Ammon's horn (tissue), 1 donor: ENCODE measurements at regions not wholly inside any gene's neighbourhood (a gene's known extent, or its start where the extent isn't known, plus 50 kb on each side); places are given as distances from the start of the nearest gene placed in this dataset.
"Not testable (repeated sequence)": the region's sequence is repeated elsewhere in the genome, so short reads cannot be mapped to it uniquely, and the experiment has no call there.

ENCODE experiments used
- DNase-seq: peaks from one replicate; pipeline ENCODE4 v3.0.0-alpha.2; 2016; ENCODE audit warnings: low spot score

GRCh38 chr12:67039995-67040860 is 228.9 kb upstream of the CAND1 start:
- no peak for DNase-seq

GRCh38 chr12:67040861-67041137 is 228.4 kb upstream of the CAND1 start:
- DNase-seq, result no peak

GRCh38 chr12:67042697-67043131 is 226.4 kb upstream of the CAND1 start:
- DNase-seq, result no peak

- DNase-seq, result no peak
These were observed 225.4 kb upstream of the CAND1 start for GRCh38 chr12:67043771-67044170.

GRCh38 chr12:67045650-67046049 is 223.5 kb upstream of the CAND1 start:
- DNase-seq, result no peak

- no peak for DNase-seq
These were observed 223.1 kb upstream of the CAND1 start for GRCh38 chr12:67046062-67046461.

GRCh38 chr12:67047634-67048033 is 221.5 kb upstream of the CAND1 start:
- no peak for DNase-seq

- DNase-seq, result no peak
These were observed 220.8 kb upstream of the CAND1 start for GRCh38 chr12:67048371-67048770.

GRCh38 chr12:67049199-67049598 is 220.0 kb upstream of the CAND1 start:
- DNase-seq, result not testable (repeated sequence)

GRCh38 chr12:67052981-67053380 is 216.2 kb upstream of the CAND1 start:
- DNase-seq, result no peak

GRCh38 chr12:67056329-67056728 is 212.8 kb upstream of the CAND1 start:
- no peak for DNase-seq

- no peak for DNase-seq
These were observed 212.1 kb upstream of the CAND1 start for GRCh38 chr12:67057072-67057471.

- no peak for DNase-seq
These were observed 207.0 kb upstream of the CAND1 start for GRCh38 chr12:67062193-67062592.

GRCh38 chr12:67067453-67068203 is 201.5 kb upstream of the CAND1 start:
- DNase-seq, result no peak

- no peak for DNase-seq
These were observed 200.9 kb upstream of the CAND1 start for GRCh38 chr12:67068204-67068731.

GRCh38 chr12:67068761-67069450 is 200.3 kb upstream of the CAND1 start:
- no peak for DNase-seq

GRCh38 chr12:67069451-67070306 is 199.5 kb upstream of the CAND1 start:
- peak; percentile 12 for DNase-seq

- no peak for DNase-seq
These were observed 198.9 kb upstream of the CAND1 start for GRCh38 chr12:67070307-67070600.

- DNase-seq, result no peak
These were observed 198.6 kb upstream of the CAND1 start for GRCh38 chr12:67070604-67071003.

GRCh38 chr12:67072281-67072680 is 196.9 kb upstream of the CAND1 start:
- not testable (repeated sequence) for DNase-seq

GRCh38 chr12:67073336-67073735 is 195.8 kb upstream of the CAND1 start:
- no peak for DNase-seq

- no peak for DNase-seq
These were observed 195.1 kb upstream of the CAND1 start for GRCh38 chr12:67074072-67074471.
